Activated naive CD8-positive, alpha-beta T cell (primary cell): ENCODE measurements at regions not wholly inside any gene's neighbourhood (a gene's known extent, or its start where the extent isn't known, plus 50 kb on each side); places are given as distances from the start of the nearest gene placed in this dataset.

Experiments used
- H3K27ac Mint-ChIP-seq: one replicate; pipeline ENCODE4 v1.8.0; 2021; ENCODE audit warnings: mixed read lengths
- H3K27me3 Mint-ChIP-seq: one replicate; pipeline ENCODE4 v1.8.0; 2021; ENCODE audit warnings: mixed read lengths
- H3K36me3 Mint-ChIP-seq: one replicate; pipeline ENCODE4 v1.8.0; 2021; ENCODE audit warnings: mixed read lengths
- H3K4me1 Mint-ChIP-seq: one replicate; pipeline ENCODE4 v1.8.0; 2021; ENCODE audit warnings: low read depth, mixed read lengths
- H3K4me3 Mint-ChIP-seq: one replicate; pipeline ENCODE4 v1.8.0; 2021; ENCODE audit warnings: mild to moderate bottlenecking, mixed read lengths
- H3K9me3 Mint-ChIP-seq: one replicate; pipeline ENCODE4 v1.8.0; 2021; ENCODE audit warnings: low read depth, mixed read lengths

DNA sequence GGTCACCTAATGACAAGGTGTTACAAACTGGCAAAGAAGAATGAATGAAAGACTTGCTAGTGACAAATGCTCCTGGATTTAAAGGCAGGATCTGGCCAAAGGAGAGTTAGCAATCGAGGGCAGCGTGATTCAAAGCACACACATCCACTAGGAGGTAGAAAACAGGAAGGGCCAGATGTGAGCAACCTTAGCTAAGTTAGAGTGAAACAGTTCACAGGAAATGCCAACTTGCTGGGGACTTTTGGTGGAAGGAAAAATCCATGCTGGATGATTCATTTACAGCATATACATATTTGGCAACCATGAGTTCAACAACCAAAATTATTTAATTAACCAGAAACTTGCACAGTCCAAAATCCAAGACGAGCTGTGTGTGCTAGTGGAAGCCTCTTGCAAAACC is 276.9 kb downstream of the PTTG2 start:
- peaks cover 5% of the 10 kb centered on the region for H3K36me3 Mint-ChIP-seq

DNA sequence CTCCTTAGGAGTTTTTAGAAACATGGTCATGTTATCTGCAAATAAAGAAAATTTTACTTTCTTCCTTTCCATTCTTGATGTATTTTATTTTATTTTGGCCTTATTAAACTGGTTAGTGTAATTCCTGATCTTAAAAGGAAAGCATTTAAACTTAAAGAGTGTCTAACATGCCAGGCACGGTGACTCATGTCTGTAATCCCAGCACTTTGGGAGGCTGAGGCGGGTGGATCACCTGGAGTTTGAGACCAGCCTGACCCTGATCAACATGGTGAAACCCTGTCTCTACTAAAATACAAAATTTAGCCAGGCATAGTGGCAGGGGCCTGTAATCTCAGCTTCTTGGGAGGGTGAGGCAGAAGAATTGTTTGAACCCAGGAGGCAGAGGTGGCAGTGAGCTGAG is 281.3 kb downstream of the PTTG2 start:
- H3K36me3 Mint-ChIP-seq = peaks cover under 1% of the 10 kb centered on the region
- H3K4me3 Mint-ChIP-seq = no peak overlapping the region
- H3K27ac Mint-ChIP-seq = no peak overlapping the region
- peaks cover 11% of the 10 kb centered on the region for H3K4me1 Mint-ChIP-seq
- no peaks in the 10 kb centered on the region for H3K27me3 Mint-ChIP-seq
- H3K9me3 Mint-ChIP-seq = peaks cover 2% of the 10 kb centered on the region

More for the DNA sequence above, 276.9 kb downstream of the PTTG2 start:
- Mint-ChIP-seq H3K4me1 (no peaks in the 10 kb centered on the region), H3K27me3 (no peaks in the 10 kb centered on the region), H3K4me3 (no peak overlapping the region), H3K27ac (no peak overlapping the region), H3K9me3 (no peaks in the 10 kb centered on the region)

DNA sequence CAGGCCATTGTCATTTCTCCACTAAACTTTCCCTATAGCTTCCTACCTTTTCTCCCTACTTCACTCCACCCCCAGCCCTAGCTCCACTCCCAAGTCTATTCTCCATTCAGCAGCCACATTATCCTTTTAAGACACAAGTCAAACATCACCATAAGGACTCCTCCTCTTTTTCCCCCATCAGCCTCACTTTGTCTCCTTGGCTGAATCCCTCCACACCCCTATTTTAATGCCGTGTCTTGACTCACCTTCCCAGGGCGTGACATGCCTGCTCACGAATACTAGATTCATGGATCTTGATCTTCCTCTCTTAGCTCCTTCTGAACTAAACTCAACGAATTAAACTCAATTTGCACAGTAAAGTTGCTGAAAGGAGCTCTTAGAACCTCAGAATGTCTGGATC is 281.9 kb downstream of the PTTG2 start:
- H3K27me3 Mint-ChIP-seq = no peaks in the 10 kb centered on the region
- H3K27ac Mint-ChIP-seq = no peak overlapping the region
- H3K36me3 Mint-ChIP-seq = peaks cover 2% of the 10 kb centered on the region
- H3K9me3 Mint-ChIP-seq = peaks cover 4% of the 10 kb centered on the region
- H3K4me3 Mint-ChIP-seq = no peak overlapping the region
- H3K4me1 Mint-ChIP-seq = peaks cover 11% of the 10 kb centered on the region

DNA sequence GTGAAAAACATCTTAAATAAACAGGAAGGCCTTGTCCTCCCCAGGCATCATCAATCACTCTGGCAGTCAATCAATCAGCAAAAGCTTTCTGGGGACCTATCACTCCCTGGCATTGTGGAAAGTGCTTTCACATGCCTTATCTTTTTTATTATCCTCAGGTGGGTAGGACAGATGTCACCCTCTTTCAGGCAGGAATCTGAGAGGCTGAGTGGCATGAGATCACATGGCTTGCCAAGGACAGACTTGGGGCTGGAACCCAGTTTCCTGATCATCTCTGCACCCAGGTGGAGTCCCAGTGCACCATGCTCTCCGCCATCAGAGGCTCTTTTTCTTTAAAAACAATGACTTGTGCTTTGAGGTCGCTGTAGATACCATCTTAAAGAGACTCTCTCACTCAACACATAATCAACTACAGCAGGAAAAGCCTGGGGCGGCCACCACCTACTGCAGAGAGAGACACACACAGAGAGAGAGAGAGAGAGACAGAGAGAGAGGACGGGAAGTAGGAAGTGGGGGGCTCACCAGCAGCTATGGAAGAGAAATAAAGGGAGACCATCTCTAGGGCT is 282.7 kb downstream of the PTTG2 start:
- H3K36me3 Mint-ChIP-seq = peaks cover 2% of the 10 kb centered on the region
- peaks cover 4% of the 10 kb centered on the region for H3K9me3 Mint-ChIP-seq
- H3K4me3 Mint-ChIP-seq = no peak overlapping the region
- H3K27me3 Mint-ChIP-seq = no peaks in the 10 kb centered on the region
- peaks cover 11% of the 10 kb centered on the region for H3K4me1 Mint-ChIP-seq
- H3K27ac Mint-ChIP-seq = no peak overlapping the region

DNA sequence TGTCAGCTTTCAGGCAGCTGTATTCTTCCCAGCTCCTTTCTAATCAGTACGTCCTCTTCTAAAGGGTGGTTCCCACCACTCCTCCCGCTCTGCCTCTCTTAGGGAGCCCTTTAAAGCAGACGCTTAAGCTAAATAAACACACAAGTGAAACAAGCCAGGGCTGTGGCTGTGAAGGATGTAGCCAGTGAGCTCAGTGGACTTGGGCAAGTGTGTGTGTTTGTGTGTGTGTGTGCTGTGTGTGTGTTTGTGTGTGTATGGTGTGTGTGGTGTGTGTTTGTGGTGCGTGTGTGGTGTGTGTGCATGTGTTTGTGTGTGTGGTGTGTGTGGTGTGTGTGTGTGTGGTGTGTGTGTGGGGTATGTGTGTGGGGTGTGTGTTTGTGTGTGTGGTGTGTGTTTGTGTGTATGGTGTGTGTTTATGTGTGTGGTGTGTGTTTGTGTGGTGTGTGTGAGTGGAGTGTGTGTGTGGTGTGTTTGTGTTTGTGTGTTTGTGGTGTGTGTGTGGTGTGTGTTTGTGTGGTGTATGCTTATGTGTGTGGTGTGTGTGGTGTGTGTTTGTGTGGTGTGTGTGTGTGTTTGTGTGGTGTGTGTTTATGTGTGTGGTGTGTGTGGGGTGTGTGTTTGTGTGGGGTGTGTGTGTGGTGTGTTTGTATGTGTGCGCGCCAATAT is 283.3 kb downstream of the PTTG2 start:
- peaks cover 4% of the 10 kb centered on the region for H3K9me3 Mint-ChIP-seq
- peaks cover 2% of the 10 kb centered on the region for H3K36me3 Mint-ChIP-seq
- H3K27ac Mint-ChIP-seq = no peak overlapping the region
- H3K27me3 Mint-ChIP-seq = no peaks in the 10 kb centered on the region
- H3K4me3 Mint-ChIP-seq = no peak overlapping the region
- peaks cover 11% of the 10 kb centered on the region for H3K4me1 Mint-ChIP-seq

DNA sequence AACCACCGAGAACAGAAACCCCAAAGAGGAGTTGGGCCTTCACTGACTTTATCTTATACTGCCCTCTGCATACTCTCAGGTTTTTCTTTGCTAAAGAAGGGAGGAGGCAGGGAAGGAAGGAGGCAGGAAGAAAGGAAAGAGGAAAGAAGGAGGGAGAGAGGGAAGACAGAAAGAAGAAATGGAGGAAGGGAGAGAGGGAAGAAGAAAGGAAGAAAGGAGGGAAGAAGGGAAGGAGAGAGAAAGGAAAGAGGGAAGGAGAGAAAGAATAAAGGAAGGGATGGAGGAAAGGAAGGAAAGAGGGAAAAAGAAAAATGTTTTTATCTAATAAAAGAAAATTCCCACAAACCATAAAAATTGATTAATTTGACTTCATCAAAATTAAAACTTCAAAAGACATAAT is 294.6 kb downstream of the PTTG2 start:
- Mint-ChIP-seq H3K4me3 (no peak overlapping the region), H3K9me3 (peaks cover 10% of the 10 kb centered on the region), H3K4me1 (no peaks in the 10 kb centered on the region), H3K36me3 (peaks cover 10% of the 10 kb centered on the region), H3K27me3 (no peaks in the 10 kb centered on the region), H3K27ac (no peak overlapping the region)

DNA sequence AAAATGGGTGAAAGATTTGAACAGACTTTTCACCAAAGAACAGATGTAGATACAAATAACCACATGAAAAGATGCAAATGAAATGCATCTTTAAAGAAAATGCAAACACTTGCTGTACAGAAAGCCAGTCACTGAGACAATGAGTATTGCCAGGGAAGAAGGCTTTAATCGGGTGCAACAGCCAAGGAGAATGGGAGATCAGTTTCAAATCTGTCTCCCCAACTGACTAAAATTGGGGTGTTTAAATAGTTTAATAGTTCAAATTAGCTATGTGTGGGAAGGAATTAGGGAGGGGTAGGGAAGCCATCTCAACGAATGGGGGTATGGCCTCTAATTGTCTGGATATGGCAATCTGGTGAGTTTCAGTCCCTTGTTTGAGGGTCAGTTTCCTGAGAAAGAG is 295.4 kb downstream of the PTTG2 start:
- no peak overlapping the region for H3K27ac Mint-ChIP-seq
- H3K27me3 Mint-ChIP-seq = no peaks in the 10 kb centered on the region
- peaks cover 9% of the 10 kb centered on the region for H3K36me3 Mint-ChIP-seq
- no peaks in the 10 kb centered on the region for H3K4me1 Mint-ChIP-seq
- no peak overlapping the region for H3K4me3 Mint-ChIP-seq
- H3K9me3 Mint-ChIP-seq = peaks cover 10% of the 10 kb centered on the region

DNA sequence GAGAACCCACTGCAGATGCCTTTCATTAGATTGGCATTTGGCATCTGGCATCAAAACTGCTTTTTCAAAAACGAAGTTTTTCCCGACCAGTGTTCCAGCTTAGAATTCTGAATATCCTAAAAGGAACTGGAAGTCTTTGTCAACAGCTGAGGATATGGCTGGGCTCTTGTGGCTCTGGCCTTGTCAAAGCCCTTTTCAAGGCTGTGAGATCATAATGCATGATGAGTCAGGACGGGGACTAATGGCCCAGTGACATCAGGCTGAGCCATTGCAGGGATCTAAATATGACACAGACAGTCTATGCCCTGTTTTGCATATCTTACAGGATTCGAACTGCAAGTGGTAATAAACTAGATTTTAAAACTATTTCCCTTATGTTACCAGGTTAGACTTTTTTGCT is 306.4 kb downstream of the PTTG2 start:
- no peak overlapping the region for H3K4me3 Mint-ChIP-seq
- H3K36me3 Mint-ChIP-seq = no peaks in the 10 kb centered on the region
- no peaks in the 10 kb centered on the region for H3K4me1 Mint-ChIP-seq
- H3K9me3 Mint-ChIP-seq = no peaks in the 10 kb centered on the region
- H3K27me3 Mint-ChIP-seq = no peaks in the 10 kb centered on the region
- no peak overlapping the region for H3K27ac Mint-ChIP-seq

DNA sequence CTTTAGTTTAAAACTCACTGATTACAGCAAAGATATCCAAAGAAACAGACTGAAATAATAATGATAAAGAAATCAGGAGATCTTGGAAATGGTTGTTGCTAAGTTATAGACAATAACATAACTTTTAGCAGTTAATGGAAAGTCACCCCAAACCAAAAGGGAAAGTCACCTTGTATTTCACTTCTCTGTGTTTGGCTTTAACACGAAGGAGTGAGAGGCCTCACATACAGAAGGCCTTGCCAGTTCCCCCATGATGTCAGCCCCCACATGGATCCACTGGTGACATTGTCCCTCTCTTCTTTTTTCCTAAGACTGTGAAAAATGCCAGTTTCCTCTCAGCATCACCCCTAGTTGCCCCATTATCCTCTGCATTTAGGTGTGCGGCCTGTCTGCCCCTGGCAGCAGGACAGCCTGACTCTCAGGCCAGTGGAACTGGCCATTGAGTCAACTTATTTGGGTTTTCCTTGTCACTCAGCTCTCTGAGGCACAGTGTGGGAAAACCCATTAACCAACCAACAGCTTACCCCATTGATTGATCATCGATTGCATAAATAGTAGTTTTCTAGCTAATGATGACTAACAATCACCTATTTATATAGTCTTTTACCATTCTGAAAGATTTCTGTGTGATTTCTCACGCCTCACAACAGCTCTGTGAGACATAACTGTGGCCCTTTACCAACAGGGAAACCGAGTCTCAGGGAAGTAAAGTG is 308.1 kb downstream of the PTTG2 start:
- H3K36me3 Mint-ChIP-seq = no peaks in the 10 kb centered on the region
- H3K4me3 Mint-ChIP-seq = no peak overlapping the region
- H3K27me3 Mint-ChIP-seq = no peaks in the 10 kb centered on the region
- no peaks in the 10 kb centered on the region for H3K9me3 Mint-ChIP-seq
- no peak overlapping the region for H3K27ac Mint-ChIP-seq
- no peaks in the 10 kb centered on the region for H3K4me1 Mint-ChIP-seq

DNA sequence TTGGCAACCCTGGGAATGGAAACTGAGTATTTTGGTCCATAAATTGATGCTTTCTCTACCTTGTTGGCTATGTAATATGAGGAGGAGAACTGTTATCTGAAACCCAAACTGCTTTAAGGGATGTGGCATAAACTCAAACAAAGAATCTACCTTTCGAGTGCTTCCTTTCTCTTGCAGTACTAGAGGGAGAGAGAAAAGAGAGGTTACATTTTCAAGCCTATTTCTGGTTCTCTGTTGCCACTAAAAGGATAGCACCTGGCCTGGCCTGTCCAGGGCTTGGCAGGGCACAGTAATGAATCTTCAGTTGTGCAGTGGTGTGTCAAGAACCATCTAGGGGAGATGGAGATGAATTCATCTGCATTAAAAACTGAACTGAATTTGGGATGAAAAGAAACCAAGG is 308.6 kb downstream of the PTTG2 start:
- Mint-ChIP-seq H3K27me3 (no peaks in the 10 kb centered on the region), H3K36me3 (no peaks in the 10 kb centered on the region), H3K9me3 (no peaks in the 10 kb centered on the region), H3K4me1 (no peaks in the 10 kb centered on the region), H3K27ac (no peak overlapping the region), H3K4me3 (no peak overlapping the region)

DNA sequence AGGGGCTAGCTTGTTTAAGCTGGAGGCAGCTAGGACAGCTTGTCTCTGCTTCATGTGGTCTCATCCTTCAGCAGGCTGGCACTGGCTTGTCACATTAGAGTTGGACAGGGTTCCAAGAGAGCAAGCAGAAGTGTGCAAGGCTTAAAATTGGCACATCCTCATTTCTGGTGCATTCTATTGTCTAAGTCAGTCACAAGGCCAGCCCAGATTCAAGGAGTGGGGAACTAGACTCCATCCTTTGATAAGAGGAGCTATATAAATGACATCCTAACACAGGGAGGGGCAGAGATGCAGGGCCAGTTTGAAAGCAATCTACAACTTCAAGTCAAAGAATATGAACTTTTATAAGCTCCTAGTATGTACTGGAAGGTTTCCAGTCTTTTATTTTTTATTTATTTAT is 313.2 kb downstream of the PTTG2 start:
- Mint-ChIP-seq H3K36me3 (peaks cover 2% of the 10 kb centered on the region), H3K4me3 (no peak overlapping the region), H3K9me3 (no peaks in the 10 kb centered on the region), H3K27me3 (no peaks in the 10 kb centered on the region), H3K4me1 (peaks cover 3% of the 10 kb centered on the region), H3K27ac (no peak overlapping the region)

DNA sequence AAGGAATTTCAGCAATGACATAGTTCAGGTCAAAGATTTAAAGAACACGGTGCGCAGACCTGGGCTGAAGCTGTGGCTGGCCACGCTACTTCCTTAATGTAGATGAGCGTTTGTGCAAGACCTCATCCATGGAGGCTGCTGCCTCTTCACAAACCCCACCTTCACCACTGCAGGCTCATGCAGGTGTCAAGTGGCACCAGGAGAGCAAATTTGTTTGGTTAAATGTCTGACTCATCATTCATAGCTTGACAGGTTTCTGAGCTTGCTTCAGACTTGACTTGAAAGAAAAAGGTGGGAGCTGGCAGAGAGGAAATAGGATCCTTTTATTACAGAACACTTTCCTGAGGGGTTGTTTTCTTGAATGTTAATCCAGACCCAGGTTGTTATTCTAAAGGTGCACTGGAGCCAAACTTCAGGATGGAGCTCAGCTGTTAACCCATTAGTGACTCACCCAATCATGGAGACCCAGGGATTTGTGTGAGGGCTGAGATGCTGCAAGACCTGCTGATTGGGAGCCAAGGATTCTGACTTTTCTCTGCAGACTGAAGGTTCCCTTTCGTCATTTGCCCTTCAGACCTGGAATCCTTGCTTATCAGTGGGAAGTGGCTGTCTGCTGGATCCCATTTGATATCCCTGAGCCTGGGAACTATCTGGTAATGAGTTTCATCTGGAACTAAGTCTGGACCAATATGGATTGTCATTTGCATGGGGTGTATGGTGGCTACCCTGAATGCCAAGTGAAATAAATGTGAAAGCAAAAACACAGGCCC is 315.3 kb downstream of the PTTG2 start:
- Mint-ChIP-seq H3K36me3 (peaks cover 2% of the 10 kb centered on the region), H3K4me1 (peaks cover 3% of the 10 kb centered on the region), H3K9me3 (no peaks in the 10 kb centered on the region), H3K27me3 (no peaks in the 10 kb centered on the region), H3K4me3 (no peak overlapping the region), H3K27ac (no peak overlapping the region)

DNA sequence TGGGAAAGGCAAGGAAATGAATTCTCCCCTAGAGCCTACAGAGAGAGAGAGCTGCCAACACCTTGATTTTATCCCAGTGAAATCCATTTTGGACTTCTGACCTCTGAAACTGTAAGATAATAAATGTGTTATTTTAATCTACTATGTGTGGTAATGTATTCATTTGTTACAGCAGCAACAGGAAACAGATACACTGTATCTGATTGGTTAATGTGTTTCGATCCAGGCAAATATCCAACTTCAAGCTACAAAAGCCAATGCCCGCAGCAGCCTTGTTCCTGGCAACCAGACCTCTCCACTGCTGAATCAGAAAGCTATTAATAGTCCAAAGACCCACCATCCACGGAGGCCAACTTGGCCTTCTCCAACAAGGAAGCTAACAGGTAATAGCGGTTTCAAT is 318.1 kb downstream of the PTTG2 start:
- Mint-ChIP-seq H3K4me3 (no peak overlapping the region), H3K36me3 (peaks cover 2% of the 10 kb centered on the region), H3K27me3 (no peaks in the 10 kb centered on the region), H3K27ac (no peak overlapping the region), H3K4me1 (peaks cover 3% of the 10 kb centered on the region), H3K9me3 (no peaks in the 10 kb centered on the region)

DNA sequence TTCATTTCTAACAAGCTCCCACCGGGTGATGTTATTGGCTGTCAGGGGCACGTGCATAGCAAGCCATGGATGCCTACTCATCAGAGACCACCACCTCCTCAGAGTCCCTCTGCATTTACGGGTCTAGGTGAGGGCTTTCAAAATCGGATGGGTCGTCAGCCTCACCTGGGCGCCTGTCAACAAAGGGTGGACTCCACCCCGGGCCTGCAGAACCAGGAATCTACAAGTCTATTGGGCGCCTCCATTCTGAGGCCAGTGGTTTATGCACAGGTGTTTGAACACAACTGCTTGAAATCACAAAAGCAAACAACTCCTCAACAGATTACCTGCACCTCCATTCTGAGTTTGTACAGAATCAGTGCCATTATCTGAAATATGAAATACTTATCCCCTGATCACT is 318.9 kb downstream of the PTTG2 start:
- Mint-ChIP-seq H3K27ac (no peak overlapping the region), H3K27me3 (no peaks in the 10 kb centered on the region), H3K4me3 (no peak overlapping the region), H3K9me3 (no peaks in the 10 kb centered on the region), H3K36me3 (peaks cover 2% of the 10 kb centered on the region), H3K4me1 (peaks cover 6% of the 10 kb centered on the region)

DNA sequence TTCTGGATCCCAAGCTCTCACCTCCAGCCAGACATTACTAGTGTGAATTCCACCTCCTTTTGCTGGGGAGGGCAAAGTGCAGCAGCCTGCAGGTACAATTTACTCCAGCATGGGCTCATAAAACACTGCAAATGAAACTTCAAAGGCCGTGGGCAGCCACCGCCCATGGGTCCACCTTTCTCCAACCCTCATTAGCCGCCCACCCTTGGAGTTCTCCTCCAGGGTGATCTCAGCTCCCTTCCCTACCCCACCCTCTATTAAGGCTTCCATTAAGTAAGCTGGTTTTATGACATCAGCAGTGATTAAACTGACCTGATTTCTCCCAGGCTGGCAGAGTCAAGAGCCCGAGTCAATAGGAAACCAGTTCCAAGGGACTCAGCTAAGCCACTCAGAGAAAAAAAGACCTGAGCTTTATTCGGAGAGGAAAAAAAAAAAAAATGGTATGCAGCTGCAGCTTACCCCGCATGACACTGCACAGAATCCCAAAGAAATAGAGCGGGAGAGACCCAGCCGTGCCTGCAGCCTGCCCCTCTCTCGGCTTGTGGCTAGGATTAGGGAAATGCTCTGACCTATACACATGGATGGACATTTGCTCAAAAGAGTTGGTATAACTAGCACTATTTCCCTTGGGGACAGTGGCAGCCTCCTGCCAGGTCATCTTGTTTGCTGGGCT is 319.6 kb downstream of the PTTG2 start:
- H3K36me3 Mint-ChIP-seq = peaks cover 2% of the 10 kb centered on the region
- H3K27me3 Mint-ChIP-seq = no peaks in the 10 kb centered on the region
- peaks cover 8% of the 10 kb centered on the region for H3K4me1 Mint-ChIP-seq
- H3K9me3 Mint-ChIP-seq = no peaks in the 10 kb centered on the region
- no peak overlapping the region for H3K4me3 Mint-ChIP-seq
- no peak overlapping the region for H3K27ac Mint-ChIP-seq
